HFF-Myc (cell line): ENCODE measurements at regions not wholly inside any gene's neighbourhood (a gene's known extent, or its start where the extent isn't known, plus 50 kb on each side); places are given as distances from the start of the nearest gene placed in this dataset.

ENCODE experiments used
- DNase-seq: peaks from one replicate; pipeline ENCODE4 v3.0.0-alpha.2; 2011; ENCODE audit warnings: low read depth; ENCODE audit errors: extremely low read depth
- H3K4me3 ChIP-seq: replicated peaks from 2 replicates; pipeline ENCODE4 v1.5.1; 2011; ENCODE audit warnings: low read depth, mild to moderate bottlenecking, control low read depth, low read length
- CTCF ChIP-seq: IDR thresholded peaks from 2 replicates; pipeline ENCODE4 v1.5.1; 2012; ENCODE audit warnings: mild to moderate bottlenecking, low read depth, low read length, control low read depth; ENCODE audit errors: missing control alignments

- DNase-seq: no peak
- TF ChIP-seq CTCF: no peak
- H3K4me3 ChIP-seq: no peak overlapping the region
Measured at GRCh38 chr4:28241021-28241420, 1380.4 kb downstream of the STIM2 start.

GRCh38 chr4:28247805-28248204, 1387.2 kb downstream of the STIM2 start:
- H3K4me3 ChIP-seq: no peak overlapping the region
- no peak for TF ChIP-seq CTCF
- no peak for DNase-seq

- no peak overlapping the region for H3K4me3 ChIP-seq
- no peak for TF ChIP-seq CTCF
- no peak for DNase-seq
Measured at GRCh38 chr4:28248269-28248668, 1387.6 kb downstream of the STIM2 start.

GRCh38 chr4:28250646-28251045, 1390.0 kb downstream of the STIM2 start:
- no peak for TF ChIP-seq CTCF
- DNase-seq: no peak
- H3K4me3 ChIP-seq: no peak overlapping the region

- no peak overlapping the region for H3K4me3 ChIP-seq
- no peak for TF ChIP-seq CTCF
- DNase-seq: no peak
Measured at GRCh38 chr4:28251831-28252230, 1391.2 kb downstream of the STIM2 start.

GRCh38 chr4:28254003-28254402, 1393.4 kb downstream of the STIM2 start:
- H3K4me3 ChIP-seq: no peak overlapping the region
- no peak for TF ChIP-seq CTCF
- DNase-seq: no peak

DNA sequence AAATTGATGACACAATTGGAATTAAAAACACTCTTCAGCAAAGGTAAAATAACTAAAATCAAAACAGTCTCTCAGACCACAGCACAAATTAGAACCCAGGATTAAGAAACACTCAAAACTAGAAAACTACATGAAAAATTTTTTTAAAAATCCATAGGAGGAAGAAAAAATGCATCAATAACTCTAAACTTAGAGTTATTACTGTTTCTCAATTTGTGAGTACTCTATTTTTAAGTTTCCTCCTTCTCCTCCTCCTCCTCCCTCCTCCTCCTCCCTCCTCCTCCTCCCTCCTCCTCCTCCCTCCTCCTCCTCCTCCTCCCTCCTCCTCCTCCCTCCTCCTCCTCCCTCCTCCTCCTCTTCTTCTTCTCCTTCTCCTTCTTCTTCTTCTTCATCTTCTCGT, 1395.7 kb downstream of the STIM2 start:
- no peak overlapping the region for H3K4me3 ChIP-seq
- DNase-seq: no peak
- TF ChIP-seq CTCF: no peak
